Neural cell (in vitro differentiated cells): ENCODE measurements at regions not wholly inside any gene's neighbourhood (a gene's known extent, or its start where the extent isn't known, plus 50 kb on each side); places are given as distances from the start of the nearest gene placed in this dataset.

ENCODE experiments used
- CTCF ChIP-seq: fragments of 450-650 bp; IDR thresholded peaks from 2 replicates; pipeline ENCODE4 v1.5.1; 2014; ENCODE audit warnings: antibody characterized with exemption, mild to moderate bottlenecking, moderate library complexity; ENCODE audit not compliant: poor library complexity, severe bottlenecking
- EP300 ChIP-seq: fragments of 450-650 bp; conservative IDR thresholded peaks from 2 replicates; pipeline ENCODE4 v1.6.1; 2014; ENCODE audit warnings: antibody characterized with exemption, mild to moderate bottlenecking, moderate library complexity; ENCODE audit not compliant: poor library complexity, severe bottlenecking
- EZH2 ChIP-seq: fragments of 200-600, 300-800 bp; shearing (Covaris generic), sonication (generic); IDR thresholded peaks from 2 replicates; pipeline ENCODE4 v1.6.1; 2014; ENCODE audit warnings: antibody characterized with exemption, low read length, borderline replicate concordance, mild to moderate bottlenecking; ENCODE audit not compliant: insufficient read depth, poor library complexity, severe bottlenecking
- REST ChIP-seq: IDR thresholded peaks from 2 replicates; pipeline ENCODE4 v1.6.1; 2012; ENCODE audit warnings: borderline replicate concordance
- TAF1 ChIP-seq: IDR thresholded peaks from 2 replicates; pipeline ENCODE4 v1.6.1; 2012; ENCODE audit warnings: low read depth

- TF ChIP-seq CTCF (no peak), EP300 (no peak), TAF1 (no peak), EZH2 (no peak), REST (no peak)
Measured at GRCh38 chr3:78140866-78141265, 1101.0 kb downstream of the ROBO2 start.
